ENCODE measurements at regions not wholly inside any gene's neighbourhood (a gene's known extent, or its start where the extent isn't known, plus 50 kb on each side); places are given as distances from the start of the nearest gene placed in this dataset.

DNA sequence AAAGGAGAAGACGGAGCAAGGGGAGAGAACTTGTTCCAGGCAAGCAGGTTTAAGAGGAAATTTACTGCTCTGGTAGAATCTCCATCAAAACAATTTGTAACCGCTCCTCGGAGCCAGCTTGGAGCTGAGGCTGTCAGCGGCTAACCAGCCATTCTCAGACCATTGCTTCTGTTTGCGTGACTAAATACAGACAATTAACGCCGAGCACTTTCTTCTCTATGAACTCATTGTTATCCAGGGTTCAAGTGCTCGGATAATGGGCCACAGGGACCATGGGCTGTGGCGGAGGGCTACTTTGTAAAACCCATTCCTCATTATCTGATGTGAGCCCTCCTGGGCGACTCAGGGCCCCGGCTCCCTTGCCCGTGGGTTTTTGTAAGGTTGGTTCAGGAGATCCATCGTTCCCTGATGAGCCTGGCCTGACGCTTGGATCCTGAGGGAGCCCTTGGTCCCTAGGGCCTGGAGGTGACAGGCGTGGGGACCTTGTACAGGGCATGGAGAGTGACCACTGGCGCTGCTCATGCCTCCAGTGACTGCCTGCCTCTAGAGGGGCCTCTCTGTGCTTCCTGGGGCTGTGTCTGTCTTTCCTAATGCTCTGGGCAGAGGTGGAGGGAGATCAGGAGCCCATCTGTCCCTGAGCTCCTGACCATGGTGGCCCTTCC, 61.5 kb upstream of the ZNF536 start:
- TF ChIP-seq, protein P1, sequence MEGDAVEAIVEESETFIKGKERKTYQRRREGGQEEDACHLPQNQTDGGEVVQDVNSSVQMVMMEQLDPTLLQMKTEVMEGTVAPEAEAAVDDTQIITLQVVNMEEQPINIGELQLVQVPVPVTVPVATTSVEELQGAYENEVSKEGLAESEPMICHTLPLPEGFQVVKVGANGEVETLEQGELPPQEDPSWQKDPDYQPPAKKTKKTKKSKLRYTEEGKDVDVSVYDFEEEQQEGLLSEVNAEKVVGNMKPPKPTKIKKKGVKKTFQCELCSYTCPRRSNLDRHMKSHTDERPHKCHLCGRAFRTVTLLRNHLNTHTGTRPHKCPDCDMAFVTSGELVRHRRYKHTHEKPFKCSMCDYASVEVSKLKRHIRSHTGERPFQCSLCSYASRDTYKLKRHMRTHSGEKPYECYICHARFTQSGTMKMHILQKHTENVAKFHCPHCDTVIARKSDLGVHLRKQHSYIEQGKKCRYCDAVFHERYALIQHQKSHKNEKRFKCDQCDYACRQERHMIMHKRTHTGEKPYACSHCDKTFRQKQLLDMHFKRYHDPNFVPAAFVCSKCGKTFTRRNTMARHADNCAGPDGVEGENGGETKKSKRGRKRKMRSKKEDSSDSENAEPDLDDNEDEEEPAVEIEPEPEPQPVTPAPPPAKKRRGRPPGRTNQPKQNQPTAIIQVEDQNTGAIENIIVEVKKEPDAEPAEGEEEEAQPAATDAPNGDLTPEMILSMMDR (IDR thresholded peaks at IDR 0.05; ENCODE audit: low read length) = no peak
- no peak for TF ChIP-seq EZH2 (IDR thresholded peaks at IDR 0.05; ENCODE audit: borderline replicate concordance, low read length)
